ENCODE measurements at regions not wholly inside any gene's neighbourhood (a gene's known extent, or its start where the extent isn't known, plus 50 kb on each side); places are given as distances from the start of the nearest gene placed in this dataset.

DNA sequence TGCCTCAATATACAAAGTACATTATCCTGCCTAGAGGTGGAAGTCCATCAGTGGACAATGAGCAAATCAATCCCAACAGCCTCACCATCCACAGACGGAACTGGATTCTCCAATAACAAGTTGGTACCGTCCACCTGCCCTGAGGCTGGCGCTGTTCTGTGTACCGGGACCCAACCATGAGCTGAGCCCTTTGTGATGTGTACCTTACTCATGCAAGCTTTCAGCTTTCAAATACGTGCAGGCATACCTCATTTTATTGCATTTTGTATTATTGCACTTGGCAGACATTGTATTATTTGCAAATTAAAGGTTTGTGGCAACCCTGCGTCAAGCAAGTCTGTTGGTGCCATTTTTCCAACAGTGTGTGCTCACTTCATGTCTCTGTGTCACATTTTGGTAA is 476.0 kb upstream of the MKI67 start:
- Histone ChIP-seq H3K27ac (no peak overlapping the region), H3K9me3 (no peaks in the 10 kb centered on the region), H3K27me3 (no peaks in the 10 kb centered on the region), H3K4me1 (no peaks in the 10 kb centered on the region), H3K4me3 (no peak overlapping the region), H3K36me3 (no peaks in the 10 kb centered on the region)
- intact Hi-C loops (cut with DNase I), result no loop called here
- no peak for ATAC-seq
- TF ChIP-seq, protein P1, sequence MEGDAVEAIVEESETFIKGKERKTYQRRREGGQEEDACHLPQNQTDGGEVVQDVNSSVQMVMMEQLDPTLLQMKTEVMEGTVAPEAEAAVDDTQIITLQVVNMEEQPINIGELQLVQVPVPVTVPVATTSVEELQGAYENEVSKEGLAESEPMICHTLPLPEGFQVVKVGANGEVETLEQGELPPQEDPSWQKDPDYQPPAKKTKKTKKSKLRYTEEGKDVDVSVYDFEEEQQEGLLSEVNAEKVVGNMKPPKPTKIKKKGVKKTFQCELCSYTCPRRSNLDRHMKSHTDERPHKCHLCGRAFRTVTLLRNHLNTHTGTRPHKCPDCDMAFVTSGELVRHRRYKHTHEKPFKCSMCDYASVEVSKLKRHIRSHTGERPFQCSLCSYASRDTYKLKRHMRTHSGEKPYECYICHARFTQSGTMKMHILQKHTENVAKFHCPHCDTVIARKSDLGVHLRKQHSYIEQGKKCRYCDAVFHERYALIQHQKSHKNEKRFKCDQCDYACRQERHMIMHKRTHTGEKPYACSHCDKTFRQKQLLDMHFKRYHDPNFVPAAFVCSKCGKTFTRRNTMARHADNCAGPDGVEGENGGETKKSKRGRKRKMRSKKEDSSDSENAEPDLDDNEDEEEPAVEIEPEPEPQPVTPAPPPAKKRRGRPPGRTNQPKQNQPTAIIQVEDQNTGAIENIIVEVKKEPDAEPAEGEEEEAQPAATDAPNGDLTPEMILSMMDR (IDR thresholded peaks at IDR 0.05), result no peak
- DNase-seq, result no peak

GRCh38 chr10:128604025-128604424 is 477.8 kb upstream of the MKI67 start:
- no peaks in the 10 kb centered on the region for H3K36me3 ChIP-seq
- no peaks in the 10 kb centered on the region for H3K27me3 ChIP-seq
- intact Hi-C loops (cut with DNase I), result no loop called here
- H3K9me3 ChIP-seq, result no peaks in the 10 kb centered on the region
- no peak overlapping the region for H3K4me3 ChIP-seq
- H3K27ac ChIP-seq, result no peak overlapping the region
- TF ChIP-seq, protein P1 (IDR thresholded peaks at IDR 0.05), result no peak
- no peaks in the 10 kb centered on the region for H3K4me1 ChIP-seq
- ATAC-seq (no peak), DNase-seq (no peak)

- TF ChIP-seq, protein P1 (IDR thresholded peaks at IDR 0.05), result no peak
- no peak overlapping the region for H3K27ac ChIP-seq
- H3K36me3 ChIP-seq, result no peaks in the 10 kb centered on the region
These were observed 479.0 kb upstream of the MKI67 start for GRCh38 chr10:128605180-128605579.

DNA sequence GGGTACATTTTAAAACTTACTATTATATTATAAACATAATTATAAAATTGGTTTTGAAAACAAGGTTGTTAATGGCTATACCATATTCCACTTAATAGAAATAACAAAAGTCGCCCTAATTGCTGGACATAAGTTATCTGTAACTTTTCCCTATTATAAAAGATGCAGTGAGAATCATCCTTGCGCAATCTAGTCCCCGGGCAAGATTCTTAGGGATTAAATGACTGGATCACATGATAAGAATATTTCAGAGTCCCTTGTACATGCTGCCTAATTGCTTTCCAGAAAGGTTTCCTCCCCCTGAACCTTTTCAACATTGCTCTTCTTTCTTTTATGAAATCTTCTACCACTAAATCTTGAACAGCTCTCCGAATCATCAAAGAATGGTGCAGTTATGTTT is 479.8 kb upstream of the MKI67 start:
- no peaks in the 10 kb centered on the region for H3K36me3 ChIP-seq
- H3K4me1 ChIP-seq, result no peaks in the 10 kb centered on the region
- intact Hi-C loops (cut with DNase I), result no loop called here
- H3K27me3 ChIP-seq, result no peaks in the 10 kb centered on the region
- no peak for ATAC-seq
- H3K27ac ChIP-seq, result no peak overlapping the region
- no peak overlapping the region for H3K4me3 ChIP-seq
- no peak for DNase-seq
- no peaks in the 10 kb centered on the region for H3K9me3 ChIP-seq
- TF ChIP-seq, protein P1 (IDR thresholded peaks at IDR 0.05), result no peak

More at GRCh38 chr10:128605180-128605579, 479.0 kb upstream of the MKI67 start:
- Histone ChIP-seq H3K4me1 (no peaks in the 10 kb centered on the region), H3K27me3 (no peaks in the 10 kb centered on the region), H3K9me3 (no peaks in the 10 kb centered on the region), H3K4me3 (no peak overlapping the region)
- ATAC-seq, result no peak
- no peak for DNase-seq
- intact Hi-C loops (cut with DNase I), result no loop called here

DNA sequence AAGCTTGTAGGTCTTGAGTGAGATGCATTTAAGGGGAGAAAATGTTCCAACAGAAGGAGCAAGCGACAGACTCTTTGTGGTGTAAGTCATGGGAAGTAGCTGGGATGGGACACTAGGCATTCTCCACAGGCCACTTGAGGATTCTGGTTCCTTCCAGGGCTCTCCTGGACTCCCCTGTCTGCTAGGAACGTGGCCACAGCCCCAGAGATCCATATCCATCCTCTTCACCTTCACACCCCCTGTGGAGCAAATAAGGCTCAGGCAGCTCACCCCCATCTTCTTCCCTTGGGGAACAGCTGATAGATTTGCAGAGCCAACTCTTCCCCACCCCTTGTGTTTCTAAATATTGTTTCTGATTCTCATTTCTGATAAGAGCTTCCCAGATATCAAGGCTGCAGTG is 482.6 kb upstream of the MKI67 start:
- ATAC-seq, result no peak

More for the DNA sequence above, 482.6 kb upstream of the MKI67 start:
- no peak overlapping the region for H3K4me3 ChIP-seq
- H3K9me3 ChIP-seq, result no peaks in the 10 kb centered on the region
- no peaks in the 10 kb centered on the region for H3K4me1 ChIP-seq
- intact Hi-C loops (cut with DNase I), result no loop called here
- H3K27ac ChIP-seq, result no peak overlapping the region
- H3K27me3 ChIP-seq, result no peaks in the 10 kb centered on the region
- H3K36me3 ChIP-seq, result no peaks in the 10 kb centered on the region
- TF ChIP-seq, protein P1 (IDR thresholded peaks at IDR 0.05), result no peak
- DNase-seq, result no peak
